IMR-90 (cell line): ENCODE measurements at regions not wholly inside any gene's neighbourhood (a gene's known extent, or its start where the extent isn't known, plus 50 kb on each side); places are given as distances from the start of the nearest gene placed in this dataset.

Source experiments
- BHLHE40 ChIP-seq: fragments of 150-350 bp; IDR thresholded peaks from 2 replicates; pipeline ENCODE4 v1.6.1; 2016; ENCODE audit warnings: mild to moderate bottlenecking, low read depth, low read length
- CEBPB ChIP-seq: IDR thresholded peaks from 2 replicates; pipeline ENCODE4 v1.6.1; 2012; ENCODE audit warnings: low read depth, low read length, improper control_type of control experiment
- FOS ChIP-seq: fragments of 150-350 bp; IDR thresholded peaks from 2 replicates; pipeline ENCODE4 v1.6.1; 2016; ENCODE audit warnings: low read depth, low read length
- POLR2A ChIP-seq: IDR thresholded peaks from 2 replicates; pipeline ENCODE4 v1.6.1; 2012; ENCODE audit warnings: mild to moderate bottlenecking, low read depth, low read length
- RAD21 ChIP-seq: IDR thresholded peaks from 2 replicates; pipeline ENCODE4 v1.6.1; 2012; ENCODE audit warnings: low read length, improper control_type of control experiment
- SMC3 ChIP-seq: fragments of 150-350 bp; IDR thresholded peaks from 2 replicates; pipeline ENCODE4 v1.6.1; 2016; ENCODE audit warnings: low read depth, mild to moderate bottlenecking, antibody characterized with exemption, low read length, moderate library complexity
- TF ChIP-seq, protein P1 (sequence below): conservative IDR thresholded peaks from 2 replicates; pipeline ENCODE4 v1.5.1; 2012; ENCODE audit warnings: mild to moderate bottlenecking, low read depth, low read length, improper control_type of control experiment

DNA sequence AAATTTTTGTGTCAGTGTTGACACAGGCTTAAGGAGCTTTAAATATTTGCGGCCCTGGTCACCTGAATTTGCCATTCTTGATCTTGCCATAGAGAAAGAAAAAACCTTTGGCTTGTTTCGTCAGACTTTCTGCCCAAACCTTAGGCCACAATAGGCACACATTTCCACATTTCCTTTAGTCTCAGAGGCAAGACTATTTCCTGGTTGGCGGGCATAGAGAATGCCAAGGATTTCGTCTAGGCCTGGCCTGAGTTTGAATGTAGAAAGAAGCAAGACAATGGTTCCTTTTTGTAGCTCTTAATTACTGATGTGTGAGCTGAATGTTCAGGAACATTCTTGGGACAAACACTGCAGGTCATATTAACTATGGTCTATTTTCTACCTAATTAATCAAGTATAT is 108.1 kb downstream of the TRMT11 start:
- TF ChIP-seq POLR2A, result no peak
- TF ChIP-seq, protein P1, sequence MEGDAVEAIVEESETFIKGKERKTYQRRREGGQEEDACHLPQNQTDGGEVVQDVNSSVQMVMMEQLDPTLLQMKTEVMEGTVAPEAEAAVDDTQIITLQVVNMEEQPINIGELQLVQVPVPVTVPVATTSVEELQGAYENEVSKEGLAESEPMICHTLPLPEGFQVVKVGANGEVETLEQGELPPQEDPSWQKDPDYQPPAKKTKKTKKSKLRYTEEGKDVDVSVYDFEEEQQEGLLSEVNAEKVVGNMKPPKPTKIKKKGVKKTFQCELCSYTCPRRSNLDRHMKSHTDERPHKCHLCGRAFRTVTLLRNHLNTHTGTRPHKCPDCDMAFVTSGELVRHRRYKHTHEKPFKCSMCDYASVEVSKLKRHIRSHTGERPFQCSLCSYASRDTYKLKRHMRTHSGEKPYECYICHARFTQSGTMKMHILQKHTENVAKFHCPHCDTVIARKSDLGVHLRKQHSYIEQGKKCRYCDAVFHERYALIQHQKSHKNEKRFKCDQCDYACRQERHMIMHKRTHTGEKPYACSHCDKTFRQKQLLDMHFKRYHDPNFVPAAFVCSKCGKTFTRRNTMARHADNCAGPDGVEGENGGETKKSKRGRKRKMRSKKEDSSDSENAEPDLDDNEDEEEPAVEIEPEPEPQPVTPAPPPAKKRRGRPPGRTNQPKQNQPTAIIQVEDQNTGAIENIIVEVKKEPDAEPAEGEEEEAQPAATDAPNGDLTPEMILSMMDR, result no peak
- no peak for TF ChIP-seq RAD21
- no peak for TF ChIP-seq FOS
- no peak for TF ChIP-seq BHLHE40
- TF ChIP-seq CEBPB, result no peak
- TF ChIP-seq SMC3, result no peak
